Panc1 (cell line): ENCODE measurements at regions not wholly inside any gene's neighbourhood (a gene's known extent, or its start where the extent isn't known, plus 50 kb on each side); places are given as distances from the start of the nearest gene placed in this dataset.

ENCODE experiments used
- TF ChIP-seq, protein P1 (sequence below): fragments of 450-650 bp; IDR thresholded peaks from 2 replicates; pipeline ENCODE4 v1.5.1; 2017; ENCODE audit warnings: mild to moderate bottlenecking
- TF ChIP-seq, protein P2 (sequence below), 2 experiments: IDR thresholded peaks; 2 replicates each; pipeline ENCODE4 v1.6.1; 2011 to 2012; ENCODE audit warnings: low read depth in 2 of 2, control low read depth in 1 of 2, low read length in 1 of 2, mild to moderate bottlenecking in 1 of 2, moderate library complexity in 1 of 2; ENCODE audit not compliant: insufficient read depth in 1 of 2

DNA sequence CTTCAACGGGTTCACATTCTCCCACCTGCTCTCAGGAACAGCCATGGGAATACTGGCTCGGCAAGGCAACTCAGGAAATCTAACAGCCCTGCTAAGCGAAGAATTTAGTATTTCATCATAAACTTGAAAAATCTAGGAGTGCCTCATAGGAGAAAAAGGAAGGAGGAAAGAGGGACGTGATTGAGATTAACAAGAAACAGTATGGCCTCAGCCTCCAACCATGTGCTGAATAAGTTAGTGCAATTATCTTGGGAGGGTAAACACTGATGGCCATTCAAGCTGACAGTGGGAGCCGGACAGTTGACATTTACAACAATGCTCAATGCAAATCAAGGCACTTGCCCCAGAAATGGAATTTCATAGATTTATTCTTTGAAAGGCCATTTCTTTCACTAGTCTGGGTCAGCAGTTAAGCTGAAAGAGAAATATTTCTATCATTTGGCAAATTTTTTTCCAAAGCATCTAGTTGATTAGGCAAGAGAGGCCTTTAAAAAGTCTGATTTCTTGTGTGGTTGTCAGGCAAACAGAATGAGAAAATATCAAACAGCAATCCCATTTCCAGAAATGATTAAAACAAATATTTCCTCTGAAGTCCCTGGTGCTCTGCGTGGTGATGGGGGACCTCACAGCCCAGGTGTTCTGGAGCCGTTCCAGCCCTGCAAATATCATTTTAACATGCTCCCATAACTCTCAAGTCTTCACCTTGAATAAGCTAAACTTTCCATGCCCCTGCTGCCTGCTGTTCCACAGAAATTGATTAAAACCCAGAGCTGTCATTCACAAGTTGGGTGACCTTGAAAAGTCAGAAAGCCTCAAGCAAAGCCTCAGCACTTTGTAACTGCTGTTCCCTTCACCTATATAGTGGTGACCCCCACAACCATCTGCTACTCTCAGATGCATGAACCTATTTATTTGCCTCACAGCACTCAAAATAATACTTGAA, 121.6 kb downstream of the PHLDA1 start:
- TF ChIP-seq, protein P1, sequence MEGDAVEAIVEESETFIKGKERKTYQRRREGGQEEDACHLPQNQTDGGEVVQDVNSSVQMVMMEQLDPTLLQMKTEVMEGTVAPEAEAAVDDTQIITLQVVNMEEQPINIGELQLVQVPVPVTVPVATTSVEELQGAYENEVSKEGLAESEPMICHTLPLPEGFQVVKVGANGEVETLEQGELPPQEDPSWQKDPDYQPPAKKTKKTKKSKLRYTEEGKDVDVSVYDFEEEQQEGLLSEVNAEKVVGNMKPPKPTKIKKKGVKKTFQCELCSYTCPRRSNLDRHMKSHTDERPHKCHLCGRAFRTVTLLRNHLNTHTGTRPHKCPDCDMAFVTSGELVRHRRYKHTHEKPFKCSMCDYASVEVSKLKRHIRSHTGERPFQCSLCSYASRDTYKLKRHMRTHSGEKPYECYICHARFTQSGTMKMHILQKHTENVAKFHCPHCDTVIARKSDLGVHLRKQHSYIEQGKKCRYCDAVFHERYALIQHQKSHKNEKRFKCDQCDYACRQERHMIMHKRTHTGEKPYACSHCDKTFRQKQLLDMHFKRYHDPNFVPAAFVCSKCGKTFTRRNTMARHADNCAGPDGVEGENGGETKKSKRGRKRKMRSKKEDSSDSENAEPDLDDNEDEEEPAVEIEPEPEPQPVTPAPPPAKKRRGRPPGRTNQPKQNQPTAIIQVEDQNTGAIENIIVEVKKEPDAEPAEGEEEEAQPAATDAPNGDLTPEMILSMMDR = no peak
- TF ChIP-seq, protein P2, sequence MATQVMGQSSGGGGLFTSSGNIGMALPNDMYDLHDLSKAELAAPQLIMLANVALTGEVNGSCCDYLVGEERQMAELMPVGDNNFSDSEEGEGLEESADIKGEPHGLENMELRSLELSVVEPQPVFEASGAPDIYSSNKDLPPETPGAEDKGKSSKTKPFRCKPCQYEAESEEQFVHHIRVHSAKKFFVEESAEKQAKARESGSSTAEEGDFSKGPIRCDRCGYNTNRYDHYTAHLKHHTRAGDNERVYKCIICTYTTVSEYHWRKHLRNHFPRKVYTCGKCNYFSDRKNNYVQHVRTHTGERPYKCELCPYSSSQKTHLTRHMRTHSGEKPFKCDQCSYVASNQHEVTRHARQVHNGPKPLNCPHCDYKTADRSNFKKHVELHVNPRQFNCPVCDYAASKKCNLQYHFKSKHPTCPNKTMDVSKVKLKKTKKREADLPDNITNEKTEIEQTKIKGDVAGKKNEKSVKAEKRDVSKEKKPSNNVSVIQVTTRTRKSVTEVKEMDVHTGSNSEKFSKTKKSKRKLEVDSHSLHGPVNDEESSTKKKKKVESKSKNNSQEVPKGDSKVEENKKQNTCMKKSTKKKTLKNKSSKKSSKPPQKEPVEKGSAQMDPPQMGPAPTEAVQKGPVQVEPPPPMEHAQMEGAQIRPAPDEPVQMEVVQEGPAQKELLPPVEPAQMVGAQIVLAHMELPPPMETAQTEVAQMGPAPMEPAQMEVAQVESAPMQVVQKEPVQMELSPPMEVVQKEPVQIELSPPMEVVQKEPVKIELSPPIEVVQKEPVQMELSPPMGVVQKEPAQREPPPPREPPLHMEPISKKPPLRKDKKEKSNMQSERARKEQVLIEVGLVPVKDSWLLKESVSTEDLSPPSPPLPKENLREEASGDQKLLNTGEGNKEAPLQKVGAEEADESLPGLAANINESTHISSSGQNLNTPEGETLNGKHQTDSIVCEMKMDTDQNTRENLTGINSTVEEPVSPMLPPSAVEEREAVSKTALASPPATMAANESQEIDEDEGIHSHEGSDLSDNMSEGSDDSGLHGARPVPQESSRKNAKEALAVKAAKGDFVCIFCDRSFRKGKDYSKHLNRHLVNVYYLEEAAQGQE (IDR thresholded peaks at IDR 0.05; ENCODE audit: insufficient read depth in 1 of 2, low read depth in 2 of 2, low read length in 1 of 2) = no peak
